HepG2 (cell line): ENCODE measurements at regions not wholly inside any gene's neighbourhood (a gene's known extent, or its start where the extent isn't known, plus 50 kb on each side); places are given as distances from the start of the nearest gene placed in this dataset.

Experiments
- ATAC-seq: fragments of 200-7000 bp; cut with Tn5 transposase; 3 replicates; pipeline ENCODE4 v1.9.1; 2020; ENCODE audit warnings: mild to moderate bottlenecking, moderate library complexity
- BruUV-seq: library from RNA; stranded (reverse); fragments of 400-500 nt; replicated peaks from 2 replicates; lab custom pipeline; 2021; lab: Mats Ljungman, UMichigan
- CTCF ChIA-PET: fragments of 300-600 bp; formaldehyde crosslinking; extraction: SDS; loops from one replicate; lab custom pipeline; 2021; ENCODE audit warnings: low total read pairs, inconsistent platforms, low intra/inter-chr PET ratio; lab: Yijun Ruan, JAX
- POLR2A ChIA-PET: fragments of 350-600 bp; sonication (Branson Sonifier 250); formaldehyde crosslinking; loops from one replicate; lab custom pipeline; 2020; ENCODE audit warnings: antibody characterized with exemption, inconsistent platforms; lab: Yijun Ruan, JAX
- DNase-seq: peaks from one replicate; pipeline ENCODE4 v3.0.0-alpha.2; 2015; ENCODE audit warnings: low spot score
- FAIRE-seq: peaks from 3 replicates; lab custom pipeline; 2011; peaks lifted over from hg19 to GRCh38; lab: Jason Lieb, UNC
- H2AFZ ChIP-seq: one replicate; pipeline ENCODE4 v1.6.1; 2011; ENCODE audit warnings: low read length, inconsistent platforms
- H3K27ac ChIP-seq: fragments of 300-600 bp; 3 replicates; pipeline ENCODE4 v1.8.0; 2011; ENCODE audit warnings: mixed run types, mild to moderate bottlenecking, mixed read lengths, low read length, inconsistent platforms; ENCODE audit not compliant: insufficient read depth; ENCODE audit errors: extremely low read length
- H3K27me3 ChIP-seq, 2 experiments: fragments of 200-600 bp in 1 of 2; 2 replicates in 1 of 2; 3 replicates in 1 of 2; pipeline versions ENCODE4 v1.6.0 to v1.8.0; 2011; ENCODE audit warnings: low read length in 2 of 2, mild to moderate bottlenecking in 2 of 2, moderate library complexity in 2 of 2, inconsistent platforms in 1 of 2; ENCODE audit not compliant: insufficient read depth in 2 of 2, control insufficient read depth in 1 of 2
- H3K36me3 ChIP-seq, 2 experiments: fragments of 200-600 bp in 1 of 2; replicated peaks in 1 of 2; 2 replicates in 1 of 2; 3 replicates in 1 of 2; pipeline versions ENCODE4 v1.5.1 to v1.8.0; 2011; ENCODE audit warnings: low read length in 2 of 2, inconsistent platforms in 1 of 2; ENCODE audit not compliant: insufficient read depth in 2 of 2, control insufficient read depth in 1 of 2
- H3K4me1 ChIP-seq: 2 replicates; pipeline ENCODE4 v1.5.1; 2012; ENCODE audit warnings: low read length, inconsistent platforms; ENCODE audit not compliant: insufficient read depth
- H3K4me2 ChIP-seq: 2 replicates; pipeline ENCODE4 v1.6.0; 2011; ENCODE audit warnings: low read depth, low read length, inconsistent platforms
- H3K4me3 ChIP-seq, 3 experiments: fragments of 200-600 bp in 1 of 3; sonication (generic), shearing (Covaris generic) in 1 of 3; replicated peaks in 1 of 3; 2 replicates each; pipeline ENCODE4 v1.5.1; 2011 to 2016; ENCODE audit warnings: low read length in 3 of 3, inconsistent platforms in 2 of 3, low read depth in 2 of 3, mild to moderate bottlenecking in 2 of 3, control low read depth in 1 of 3, mixed read lengths in 1 of 3; ENCODE audit not compliant: insufficient read depth in 1 of 3
- H3K79me2 ChIP-seq: one replicate; pipeline ENCODE4 v1.6.1; 2011; ENCODE audit warnings: low read length, inconsistent platforms; ENCODE audit not compliant: insufficient read depth
- H3K9ac ChIP-seq: 2 replicates; pipeline ENCODE4 v1.6.0; 2011; ENCODE audit warnings: mild to moderate bottlenecking, low read depth, low read length, inconsistent platforms; ENCODE audit not compliant: insufficient read depth
- H3K9me3 ChIP-seq: 2 replicates; pipeline ENCODE4 v1.5.1; 2012; ENCODE audit warnings: mild to moderate bottlenecking, low read length
- H4K20me1 ChIP-seq: 2 replicates; pipeline ENCODE4 v1.6.0; 2011; ENCODE audit warnings: inconsistent platforms, mild to moderate bottlenecking, low read length, moderate library complexity; ENCODE audit not compliant: insufficient read depth
- CERS6 ChIP-seq: sonication (generic); formaldehyde crosslinking; IDR thresholded peaks from 2 replicates; pipeline ENCODE4 v1.5.0; 2020; ENCODE audit warnings: missing genetic modification reagents
- HDAC1 ChIP-seq: sonication (generic); formaldehyde crosslinking; IDR thresholded peaks from 2 replicates; pipeline ENCODE4 v1.5.1; 2020; ENCODE audit warnings: mild to moderate bottlenecking, missing genetic modification reagents
- LBX2 ChIP-seq: sonication (generic); formaldehyde crosslinking; IDR thresholded peaks from 2 replicates; pipeline ENCODE4 v1.5.0; 2020; ENCODE audit warnings: missing genetic modification reagents, mild to moderate bottlenecking, borderline replicate concordance
- SAP130 ChIP-seq: IDR thresholded peaks from 2 replicates; pipeline ENCODE4 v1.6.1; 2016; ENCODE audit warnings: low read depth
- TCF7 ChIP-seq: sonication (generic); IDR thresholded peaks from 2 replicates; pipeline ENCODE4 v1.6.1; 2016; ENCODE audit warnings: antibody characterized with exemption, low read depth
- TIGD3 ChIP-seq: sonication (generic); formaldehyde crosslinking; IDR thresholded peaks from 2 replicates; pipeline ENCODE4 v1.5.1; 2020; ENCODE audit warnings: mild to moderate bottlenecking, missing genetic modification reagents, borderline replicate concordance
- ZBTB39 ChIP-seq: sonication (generic); formaldehyde crosslinking; IDR thresholded peaks from 2 replicates; pipeline ENCODE4 v1.5.0; 2020; ENCODE audit warnings: missing genetic modification reagents
- ZNF335 ChIP-seq: sonication (generic); formaldehyde crosslinking; IDR thresholded peaks from 2 replicates; pipeline ENCODE4 v1.4.0; 2020; ENCODE audit warnings: missing genetic modification reagents
- ZNF501 ChIP-seq: sonication (generic); formaldehyde crosslinking; IDR thresholded peaks from 2 replicates; pipeline ENCODE4 v1.5.1; 2020; ENCODE audit warnings: mild to moderate bottlenecking, moderate library complexity, missing genetic modification reagents
- ZNF512 ChIP-seq: sonication (generic); formaldehyde crosslinking; IDR thresholded peaks from 2 replicates; pipeline ENCODE4 v1.4.0; 2020; ENCODE audit warnings: mild to moderate bottlenecking, missing genetic modification reagents
- ZNF564 ChIP-seq: sonication (generic); formaldehyde crosslinking; IDR thresholded peaks from 2 replicates; pipeline ENCODE4 v1.8.1; 2023; ENCODE audit warnings: mild to moderate bottlenecking, missing genetic modification reagents
- ZNF615 ChIP-seq: sonication (generic); formaldehyde crosslinking; IDR thresholded peaks from 2 replicates; pipeline ENCODE4 v1.5.0; 2020; ENCODE audit warnings: mild to moderate bottlenecking, missing genetic modification reagents, borderline replicate concordance
- ZSCAN30 ChIP-seq: sonication (generic); formaldehyde crosslinking; IDR thresholded peaks from 2 replicates; pipeline ENCODE4 v1.5.0; 2020; ENCODE audit warnings: mild to moderate bottlenecking, missing genetic modification reagents
- WGBS: methylation state at CpG from one replicate; pipeline ENCODE4 v1.1.6; 2017; ENCODE audit warnings: low lambda C conversion rate; 5-methylcytosine and 5-hydroxymethylcytosine counted together
- in situ Hi-C: cut with HindIII; loops from 2 replicates; pipeline ENCODE4 v1.10.0; 2017; ENCODE audit warnings: low pct_unique_long_range_greater_than_20kb; ENCODE audit not compliant: extremely low pct_ligation_motif_present
- intact Hi-C: fragments of 100-400 bp; cut with micrococcal nuclease; formaldehyde crosslinking; loops from one replicate; pipeline ENCODE4 v1.10.0; 2022; ENCODE audit not compliant: unreplicated experiment
- TF ChIP-seq, protein P1 (sequence below): sonication (generic); formaldehyde crosslinking; IDR thresholded peaks from 2 replicates; pipeline ENCODE4 v1.5.1; 2020; ENCODE audit warnings: mild to moderate bottlenecking, moderate library complexity, missing genetic modification reagents

DNA sequence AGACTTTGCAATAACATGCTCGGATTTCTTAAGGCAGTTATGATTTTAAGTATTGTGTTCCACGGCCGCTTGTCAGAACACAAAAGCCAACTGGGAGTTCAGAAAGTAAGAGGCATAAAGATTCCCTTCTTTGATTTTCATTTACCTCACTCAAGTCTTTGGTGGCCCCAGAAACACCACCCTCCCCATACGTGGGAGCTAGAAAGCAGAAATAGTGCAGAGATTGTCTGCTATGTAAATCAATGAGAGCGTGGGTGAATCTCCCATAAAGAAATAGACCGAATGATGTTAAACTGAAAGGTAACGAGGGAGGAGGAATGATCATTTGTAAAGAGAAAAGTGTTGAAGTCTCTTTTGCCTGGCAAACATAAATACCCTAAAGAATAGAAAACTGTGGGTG, 322.1 kb upstream of the ETAA1 start (continued):
- no peak for TF ChIP-seq ZBTB39 (CRISPR knock-in tag)
- TF ChIP-seq ZSCAN30 = no peak

- no peak overlapping the region for H3K27ac ChIP-seq
- intact Hi-C loops = no loop called here
- TF ChIP-seq, protein P1, sequence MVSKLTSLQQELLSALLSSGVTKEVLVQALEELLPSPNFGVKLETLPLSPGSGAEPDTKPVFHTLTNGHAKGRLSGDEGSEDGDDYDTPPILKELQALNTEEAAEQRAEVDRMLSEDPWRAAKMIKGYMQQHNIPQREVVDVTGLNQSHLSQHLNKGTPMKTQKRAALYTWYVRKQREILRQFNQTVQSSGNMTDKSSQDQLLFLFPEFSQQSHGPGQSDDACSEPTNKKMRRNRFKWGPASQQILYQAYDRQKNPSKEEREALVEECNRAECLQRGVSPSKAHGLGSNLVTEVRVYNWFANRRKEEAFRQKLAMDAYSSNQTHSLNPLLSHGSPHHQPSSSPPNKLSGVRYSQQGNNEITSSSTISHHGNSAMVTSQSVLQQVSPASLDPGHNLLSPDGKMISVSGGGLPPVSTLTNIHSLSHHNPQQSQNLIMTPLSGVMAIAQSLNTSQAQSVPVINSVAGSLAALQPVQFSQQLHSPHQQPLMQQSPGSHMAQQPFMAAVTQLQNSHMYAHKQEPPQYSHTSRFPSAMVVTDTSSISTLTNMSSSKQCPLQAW (CRISPR knock-in tag) = no peak
- TF ChIP-seq ZNF615 (CRISPR knock-in tag) (no peak), TIGD3 (CRISPR knock-in tag) (no peak), ZNF512 (CRISPR knock-in tag) (no peak), HDAC1 (CRISPR knock-in tag) (no peak), CERS6 (no peak), SAP130 (CRISPR knock-in tag) (no peak), TCF7 (no peak), ZNF335 (CRISPR knock-in tag) (no peak), ZNF564 (CRISPR knock-in tag) (no peak), ZNF501 (CRISPR knock-in tag) (no peak), LBX2 (CRISPR knock-in tag) (no peak)
- H3K4me1 ChIP-seq = no peaks in the 10 kb centered on the region
- CTCF ChIA-PET = no interaction called here
- H3K4me2 ChIP-seq = no peak overlapping the region
- ATAC-seq = no peak
- H3K36me3 ChIP-seq = no peaks in the 10 kb centered on the region
- in situ Hi-C loops = no loop called here
- POLR2A ChIA-PET = no interaction called here
- no peak for FAIRE-seq
- H3K9ac ChIP-seq = no peak overlapping the region
- no peak for DNase-seq
- peaks cover 94% of the 10 kb centered on the region for H3K9me3 ChIP-seq
- no peaks in the 10 kb centered on the region for H4K20me1 ChIP-seq
- H2AFZ ChIP-seq = no peak overlapping the region
- H3K4me3 ChIP-seq = no peak overlapping the region
- WGBS = 78% methylated on average over 3 of the region's 3 CpGs
- no peaks in the 10 kb centered on the region for H3K79me2 ChIP-seq
- no TSS peak for BruUV-seq
- no peaks in the 10 kb centered on the region for H3K27me3 ChIP-seq
Observed at GRCh38 chr2:67075530-67076238, 321.4 kb upstream of the ETAA1 start.
